ENCODE measurements at regions not wholly inside any gene's neighbourhood (a gene's known extent, or its start where the extent isn't known, plus 50 kb on each side); places are given as distances from the start of the nearest gene placed in this dataset.

- Histone ChIP-seq H3K9me3 (no peaks in the 10 kb centered on the region), H3K36me3 (no peaks in the 10 kb centered on the region), H3K4me2 (no peak overlapping the region), H3K27me3 (no peaks in the 10 kb centered on the region), H3K9ac (no peak overlapping the region), H4K20me1 (no peaks in the 10 kb centered on the region), H3K4me3 (no peak overlapping the region), H3K4me1 (no peaks in the 10 kb centered on the region), H3K27ac (no peak overlapping the region)
- TF ChIP-seq Cebpa-rat (IDR thresholded peaks at IDR 0.05), result no peak
Observed at GRCh38 chr3:174336784-174337183, 522.4 kb upstream of the NAALADL2 start.

- no peak overlapping the region for H3K4me2 ChIP-seq
Observed at GRCh38 chr3:174337227-174337626, 521.9 kb upstream of the NAALADL2 start.

GRCh38 chr3:174340624-174341587 lies 518.2 kb upstream of the NAALADL2 start:
- Histone ChIP-seq H3K9ac (no peak overlapping the region), H3K4me1 (no peaks in the 10 kb centered on the region), H3K9me3 (no peaks in the 10 kb centered on the region), H3K27ac (no peak overlapping the region), H3K27me3 (no peaks in the 10 kb centered on the region), H3K4me3 (no peak overlapping the region), H3K36me3 (no peaks in the 10 kb centered on the region), H4K20me1 (no peaks in the 10 kb centered on the region), H3K4me2 (no peak overlapping the region)
- no peak for TF ChIP-seq Cebpa-rat (IDR thresholded peaks at IDR 0.05)

More at GRCh38 chr3:174337227-174337626, 521.9 kb upstream of the NAALADL2 start:
- Histone ChIP-seq H3K27me3 (no peaks in the 10 kb centered on the region), H3K36me3 (no peaks in the 10 kb centered on the region), H4K20me1 (no peaks in the 10 kb centered on the region), H3K9me3 (no peaks in the 10 kb centered on the region), H3K4me3 (no peak overlapping the region), H3K27ac (no peak overlapping the region), H3K4me1 (no peaks in the 10 kb centered on the region), H3K9ac (no peak overlapping the region)
- no peak for TF ChIP-seq Cebpa-rat (IDR thresholded peaks at IDR 0.05)

GRCh38 chr3:174342171-174342570 lies 517.0 kb upstream of the NAALADL2 start:
- Histone ChIP-seq H4K20me1 (no peaks in the 10 kb centered on the region), H3K4me1 (no peaks in the 10 kb centered on the region), H3K4me3 (no peak overlapping the region), H3K9me3 (no peaks in the 10 kb centered on the region), H3K27me3 (no peaks in the 10 kb centered on the region), H3K4me2 (no peak overlapping the region), H3K9ac (no peak overlapping the region), H3K36me3 (no peaks in the 10 kb centered on the region), H3K27ac (no peak overlapping the region)
- TF ChIP-seq Cebpa-rat (IDR thresholded peaks at IDR 0.05), result no peak

- Histone ChIP-seq H3K27me3 (no peaks in the 10 kb centered on the region), H3K9ac (no peak overlapping the region), H3K4me3 (no peak overlapping the region), H3K36me3 (no peaks in the 10 kb centered on the region), H3K4me1 (no peaks in the 10 kb centered on the region), H3K9me3 (no peaks in the 10 kb centered on the region), H3K4me2 (no peak overlapping the region), H4K20me1 (no peaks in the 10 kb centered on the region), H3K27ac (no peak overlapping the region)
- no peak for TF ChIP-seq Cebpa-rat (IDR thresholded peaks at IDR 0.05)
Observed at GRCh38 chr3:174342941-174343501, 516.1 kb upstream of the NAALADL2 start.

GRCh38 chr3:174346141-174346540 lies 513.0 kb upstream of the NAALADL2 start:
- no peaks in the 10 kb centered on the region for H3K27me3 ChIP-seq
- H3K27ac ChIP-seq, result no peak overlapping the region
- no peak overlapping the region for H3K9ac ChIP-seq
- no peaks in the 10 kb centered on the region for H3K36me3 ChIP-seq
- no peak for TF ChIP-seq Cebpa-rat (IDR thresholded peaks at IDR 0.05)
- no peak overlapping the region for H3K4me2 ChIP-seq
- no peaks in the 10 kb centered on the region for H3K4me1 ChIP-seq
- no peak overlapping the region for H3K4me3 ChIP-seq
- H4K20me1 ChIP-seq, result no peaks in the 10 kb centered on the region
- no peaks in the 10 kb centered on the region for H3K9me3 ChIP-seq

- H3K27me3 ChIP-seq, result no peaks in the 10 kb centered on the region
- no peak overlapping the region for H3K27ac ChIP-seq
- TF ChIP-seq Cebpa-rat (IDR thresholded peaks at IDR 0.05), result no peak
Observed at GRCh38 chr3:174346571-174346970, 512.6 kb upstream of the NAALADL2 start.

GRCh38 chr3:174347474-174348138 lies 511.5 kb upstream of the NAALADL2 start:
- H3K4me2 ChIP-seq, result no peak overlapping the region
- no peaks in the 10 kb centered on the region for H3K27me3 ChIP-seq
- no peak overlapping the region for H3K9ac ChIP-seq
- no peaks in the 10 kb centered on the region for H3K4me1 ChIP-seq
- TF ChIP-seq Cebpa-rat (IDR thresholded peaks at IDR 0.05), result no peak
- no peaks in the 10 kb centered on the region for H3K9me3 ChIP-seq
- no peak overlapping the region for H3K27ac ChIP-seq
- H3K36me3 ChIP-seq, result no peaks in the 10 kb centered on the region
- H4K20me1 ChIP-seq, result no peaks in the 10 kb centered on the region
- H3K4me3 ChIP-seq, result no peak overlapping the region

More at GRCh38 chr3:174346571-174346970, 512.6 kb upstream of the NAALADL2 start:
- H4K20me1 ChIP-seq, result no peaks in the 10 kb centered on the region
- no peak overlapping the region for H3K4me2 ChIP-seq
- H3K9me3 ChIP-seq, result no peaks in the 10 kb centered on the region
- no peak overlapping the region for H3K9ac ChIP-seq
- H3K36me3 ChIP-seq, result no peaks in the 10 kb centered on the region
- H3K4me3 ChIP-seq, result no peak overlapping the region
- H3K4me1 ChIP-seq, result no peaks in the 10 kb centered on the region

- Histone ChIP-seq H3K4me1 (no peaks in the 10 kb centered on the region), H3K4me2 (no peak overlapping the region), H4K20me1 (no peaks in the 10 kb centered on the region), H3K9ac (no peak overlapping the region), H3K27me3 (no peaks in the 10 kb centered on the region), H3K4me3 (no peak overlapping the region), H3K36me3 (no peaks in the 10 kb centered on the region), H3K9me3 (no peaks in the 10 kb centered on the region), H3K27ac (no peak overlapping the region)
- TF ChIP-seq Cebpa-rat (IDR thresholded peaks at IDR 0.05), result no peak
Observed at GRCh38 chr3:174352227-174352626, 506.9 kb upstream of the NAALADL2 start.

- Histone ChIP-seq H3K9ac (no peak overlapping the region), H3K4me3 (no peak overlapping the region), H3K4me2 (no peak overlapping the region)
Observed at GRCh38 chr3:174355505-174355904, 503.6 kb upstream of the NAALADL2 start.

More at GRCh38 chr3:174355505-174355904, 503.6 kb upstream of the NAALADL2 start:
- Histone ChIP-seq H3K27ac (no peak overlapping the region), H3K27me3 (no peaks in the 10 kb centered on the region), H3K9me3 (no peaks in the 10 kb centered on the region), H3K36me3 (no peaks in the 10 kb centered on the region), H3K4me1 (no peaks in the 10 kb centered on the region), H4K20me1 (no peaks in the 10 kb centered on the region)
- TF ChIP-seq Cebpa-rat (IDR thresholded peaks at IDR 0.05), result no peak

Measured in BLaER1 (cell line).